ENCODE measurements at regions not wholly inside any gene's neighbourhood (a gene's known extent, or its start where the extent isn't known, plus 50 kb on each side); places are given as distances from the start of the nearest gene placed in this dataset.

DNA sequence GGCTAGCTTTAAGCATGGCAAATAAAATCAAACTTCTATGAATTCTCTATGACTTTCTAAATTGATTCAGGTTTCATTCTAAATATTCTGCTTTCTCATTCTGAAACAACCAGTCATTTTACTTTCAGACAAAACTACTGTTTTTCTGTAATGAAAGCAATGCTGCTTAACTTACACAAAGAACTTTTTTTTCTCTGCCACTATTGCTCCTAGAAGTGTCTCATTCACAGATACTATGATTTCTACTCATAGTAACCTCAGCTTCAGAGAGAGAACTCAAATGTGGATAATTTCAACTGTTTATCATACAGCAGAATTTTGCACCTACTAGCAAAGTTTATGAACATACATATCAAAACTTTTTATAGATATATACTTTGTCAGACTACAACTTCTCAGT, 724.6 kb downstream of the SLITRK5 start:
- TF ChIP-seq, protein P1, sequence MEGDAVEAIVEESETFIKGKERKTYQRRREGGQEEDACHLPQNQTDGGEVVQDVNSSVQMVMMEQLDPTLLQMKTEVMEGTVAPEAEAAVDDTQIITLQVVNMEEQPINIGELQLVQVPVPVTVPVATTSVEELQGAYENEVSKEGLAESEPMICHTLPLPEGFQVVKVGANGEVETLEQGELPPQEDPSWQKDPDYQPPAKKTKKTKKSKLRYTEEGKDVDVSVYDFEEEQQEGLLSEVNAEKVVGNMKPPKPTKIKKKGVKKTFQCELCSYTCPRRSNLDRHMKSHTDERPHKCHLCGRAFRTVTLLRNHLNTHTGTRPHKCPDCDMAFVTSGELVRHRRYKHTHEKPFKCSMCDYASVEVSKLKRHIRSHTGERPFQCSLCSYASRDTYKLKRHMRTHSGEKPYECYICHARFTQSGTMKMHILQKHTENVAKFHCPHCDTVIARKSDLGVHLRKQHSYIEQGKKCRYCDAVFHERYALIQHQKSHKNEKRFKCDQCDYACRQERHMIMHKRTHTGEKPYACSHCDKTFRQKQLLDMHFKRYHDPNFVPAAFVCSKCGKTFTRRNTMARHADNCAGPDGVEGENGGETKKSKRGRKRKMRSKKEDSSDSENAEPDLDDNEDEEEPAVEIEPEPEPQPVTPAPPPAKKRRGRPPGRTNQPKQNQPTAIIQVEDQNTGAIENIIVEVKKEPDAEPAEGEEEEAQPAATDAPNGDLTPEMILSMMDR (conservative IDR thresholded peaks at IDR 0.05; ENCODE audit: low read depth in 2 of 2), result no peak
- no peak for TF ChIP-seq STAT1 (IDR thresholded peaks at IDR 0.05; ENCODE audit: unreplicated experiment)
- TF ChIP-seq, protein P2, sequence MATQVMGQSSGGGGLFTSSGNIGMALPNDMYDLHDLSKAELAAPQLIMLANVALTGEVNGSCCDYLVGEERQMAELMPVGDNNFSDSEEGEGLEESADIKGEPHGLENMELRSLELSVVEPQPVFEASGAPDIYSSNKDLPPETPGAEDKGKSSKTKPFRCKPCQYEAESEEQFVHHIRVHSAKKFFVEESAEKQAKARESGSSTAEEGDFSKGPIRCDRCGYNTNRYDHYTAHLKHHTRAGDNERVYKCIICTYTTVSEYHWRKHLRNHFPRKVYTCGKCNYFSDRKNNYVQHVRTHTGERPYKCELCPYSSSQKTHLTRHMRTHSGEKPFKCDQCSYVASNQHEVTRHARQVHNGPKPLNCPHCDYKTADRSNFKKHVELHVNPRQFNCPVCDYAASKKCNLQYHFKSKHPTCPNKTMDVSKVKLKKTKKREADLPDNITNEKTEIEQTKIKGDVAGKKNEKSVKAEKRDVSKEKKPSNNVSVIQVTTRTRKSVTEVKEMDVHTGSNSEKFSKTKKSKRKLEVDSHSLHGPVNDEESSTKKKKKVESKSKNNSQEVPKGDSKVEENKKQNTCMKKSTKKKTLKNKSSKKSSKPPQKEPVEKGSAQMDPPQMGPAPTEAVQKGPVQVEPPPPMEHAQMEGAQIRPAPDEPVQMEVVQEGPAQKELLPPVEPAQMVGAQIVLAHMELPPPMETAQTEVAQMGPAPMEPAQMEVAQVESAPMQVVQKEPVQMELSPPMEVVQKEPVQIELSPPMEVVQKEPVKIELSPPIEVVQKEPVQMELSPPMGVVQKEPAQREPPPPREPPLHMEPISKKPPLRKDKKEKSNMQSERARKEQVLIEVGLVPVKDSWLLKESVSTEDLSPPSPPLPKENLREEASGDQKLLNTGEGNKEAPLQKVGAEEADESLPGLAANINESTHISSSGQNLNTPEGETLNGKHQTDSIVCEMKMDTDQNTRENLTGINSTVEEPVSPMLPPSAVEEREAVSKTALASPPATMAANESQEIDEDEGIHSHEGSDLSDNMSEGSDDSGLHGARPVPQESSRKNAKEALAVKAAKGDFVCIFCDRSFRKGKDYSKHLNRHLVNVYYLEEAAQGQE (IDR thresholded peaks at IDR 0.05; ENCODE audit: unreplicated experiment), result no peak
- TF ChIP-seq POLR2AphosphoS5 (IDR thresholded peaks at IDR 0.05; ENCODE audit: low read depth), result no peak
- TF ChIP-seq EZH2phosphoT487 (IDR thresholded peaks at IDR 0.05; ENCODE audit: unreplicated experiment), result no peak

Measured in GM23338 (cell line).